ENCODE measurements at regions not wholly inside any gene's neighbourhood (a gene's known extent, or its start where the extent isn't known, plus 50 kb on each side); places are given as distances from the start of the nearest gene placed in this dataset.

DNA sequence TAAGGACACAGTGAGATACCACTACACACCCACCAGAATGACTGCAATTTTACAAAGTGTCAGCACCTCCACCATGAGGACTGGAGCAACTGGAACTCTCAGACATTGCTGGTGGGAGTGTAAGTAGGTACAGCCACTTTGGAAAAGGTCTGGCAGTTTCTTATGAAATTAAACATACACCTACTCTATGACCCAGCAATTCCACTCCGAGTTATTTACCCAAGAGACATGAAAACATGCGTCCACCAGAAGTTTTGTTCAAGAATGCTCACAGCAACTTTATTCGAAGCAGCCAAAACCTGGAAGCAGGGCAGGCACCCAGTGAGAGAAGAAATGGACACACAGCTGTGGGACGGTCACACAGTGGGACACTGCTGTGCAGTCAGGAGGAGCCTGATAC, 384.0 kb downstream of the SOX9 start:
- Mint-ChIP-seq H3K4me3 (no peak overlapping the region), H3K27ac (no peak overlapping the region), H3K4me1 (ENCODE audit: low read depth) (no peaks in the 10 kb centered on the region), H3K36me3 (ENCODE audit: low read depth) (no peaks in the 10 kb centered on the region), H3K9me3 (no peaks in the 10 kb centered on the region), H3K27me3 (ENCODE audit: low read depth) (peaks cover 13% of the 10 kb centered on the region)
- intact Hi-C loops (cut with micrococcal nuclease), result no loop called here
- DNase-seq, result no peak
- CTCF ChIA-PET, result interaction anchor here (0.6 to 0.7 kb wide), 2 partner anchors 130 to 529 kb away, joined by 3 read pairs; no protein-coding TSS in a partner anchor

DNA sequence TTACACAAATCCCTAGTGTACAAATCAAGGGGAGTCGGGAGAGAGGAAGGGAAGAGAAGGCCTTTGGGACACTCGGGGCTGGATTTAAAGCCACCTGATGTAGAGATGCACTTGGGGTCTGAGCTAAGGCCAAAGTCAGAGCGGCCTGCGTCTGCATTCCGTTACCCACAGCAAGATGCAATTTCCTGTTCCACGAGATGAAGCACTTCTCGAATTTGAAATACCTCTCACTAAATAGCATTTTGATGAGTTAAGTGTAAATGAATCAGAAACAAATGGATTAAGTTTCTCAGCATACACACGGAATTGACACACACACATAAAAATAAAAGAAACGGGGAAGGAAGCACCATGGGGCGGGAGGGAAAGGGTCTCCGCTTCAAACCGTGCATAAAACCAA, 386.0 kb downstream of the SOX9 start:
- Mint-ChIP-seq H3K4me1 (ENCODE audit: low read depth) (no peaks in the 10 kb centered on the region), H3K36me3 (ENCODE audit: low read depth) (no peaks in the 10 kb centered on the region), H3K9me3 (no peaks in the 10 kb centered on the region), H3K27ac (no peak overlapping the region), H3K27me3 (ENCODE audit: low read depth) (peaks cover 13% of the 10 kb centered on the region), H3K4me3 (no peak overlapping the region)
- intact Hi-C loops (cut with micrococcal nuclease), result no loop called here
- DNase-seq, result no peak
- CTCF ChIA-PET, result no interaction called here

DNA sequence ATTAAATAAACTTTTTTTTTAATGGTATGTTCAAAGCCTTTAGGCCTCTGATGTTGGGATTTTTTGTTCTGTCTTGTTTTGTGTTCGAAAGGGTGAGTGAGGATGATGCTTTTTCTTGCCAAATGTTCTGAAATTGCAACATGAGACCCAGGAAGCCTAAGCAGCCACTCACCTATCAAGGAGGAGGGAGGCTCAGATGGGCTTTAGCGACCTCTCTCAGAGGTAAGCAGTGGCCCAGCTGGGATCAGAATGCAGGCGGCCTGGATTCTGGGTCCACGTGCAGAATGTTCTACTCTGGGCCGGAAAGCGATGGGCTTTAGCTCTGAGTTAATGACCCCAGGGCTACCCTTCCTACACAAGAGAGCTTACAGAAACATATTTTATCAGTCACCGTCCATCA, 386.6 kb downstream of the SOX9 start:
- CTCF ChIA-PET, result no interaction called here
- H3K36me3 Mint-ChIP-seq (ENCODE audit: low read depth), result no peaks in the 10 kb centered on the region
- peaks cover 13% of the 10 kb centered on the region for H3K27me3 Mint-ChIP-seq (ENCODE audit: low read depth)
- H3K9me3 Mint-ChIP-seq, result no peaks in the 10 kb centered on the region
- H3K4me1 Mint-ChIP-seq (ENCODE audit: low read depth), result no peaks in the 10 kb centered on the region
- H3K4me3 Mint-ChIP-seq, result no peak overlapping the region
- no peak for DNase-seq
- no peak overlapping the region for H3K27ac Mint-ChIP-seq
- intact Hi-C loops (cut with micrococcal nuclease), result no loop called here

DNA sequence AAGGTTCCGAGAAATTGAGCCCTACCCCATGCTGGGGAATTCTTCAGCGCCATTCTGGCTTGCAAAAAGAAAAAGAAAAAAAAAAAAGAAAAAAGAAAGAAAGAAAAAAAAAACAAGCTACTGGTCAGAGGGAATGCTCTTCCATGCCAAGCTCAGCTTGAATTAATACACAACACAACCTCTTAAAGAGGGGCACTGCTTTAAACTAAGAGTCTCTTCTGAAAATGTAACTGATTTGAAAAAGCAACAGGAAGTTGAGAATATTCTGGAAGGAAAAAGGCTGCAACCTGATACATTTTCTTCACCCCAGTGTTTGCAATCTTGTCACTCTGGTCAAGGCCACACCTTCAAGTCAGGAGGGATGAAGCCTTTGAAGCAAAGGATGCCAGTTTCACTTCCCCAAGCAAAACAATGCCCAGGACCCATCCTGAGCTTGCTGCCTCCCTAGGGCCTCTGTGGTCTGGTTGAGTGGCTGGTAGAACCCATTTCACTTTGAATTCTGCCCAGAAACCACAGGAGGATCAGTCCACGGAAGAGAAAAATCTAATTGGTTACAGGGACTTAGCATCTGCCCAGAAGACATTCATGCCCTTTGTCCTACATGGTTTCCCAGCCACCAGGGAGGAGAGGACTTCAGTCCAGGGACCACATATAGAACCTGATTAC, 389.7 kb downstream of the SOX9 start:
- Mint-ChIP-seq H3K27ac (no peak overlapping the region), H3K4me3 (no peak overlapping the region), H3K36me3 (ENCODE audit: low read depth) (no peaks in the 10 kb centered on the region), H3K27me3 (ENCODE audit: low read depth) (peaks cover 11% of the 10 kb centered on the region), H3K9me3 (no peaks in the 10 kb centered on the region), H3K4me1 (ENCODE audit: low read depth) (no peaks in the 10 kb centered on the region)
- no peak for DNase-seq
- intact Hi-C loops (cut with micrococcal nuclease), result no loop called here
- CTCF ChIA-PET, result no interaction called here

DNA sequence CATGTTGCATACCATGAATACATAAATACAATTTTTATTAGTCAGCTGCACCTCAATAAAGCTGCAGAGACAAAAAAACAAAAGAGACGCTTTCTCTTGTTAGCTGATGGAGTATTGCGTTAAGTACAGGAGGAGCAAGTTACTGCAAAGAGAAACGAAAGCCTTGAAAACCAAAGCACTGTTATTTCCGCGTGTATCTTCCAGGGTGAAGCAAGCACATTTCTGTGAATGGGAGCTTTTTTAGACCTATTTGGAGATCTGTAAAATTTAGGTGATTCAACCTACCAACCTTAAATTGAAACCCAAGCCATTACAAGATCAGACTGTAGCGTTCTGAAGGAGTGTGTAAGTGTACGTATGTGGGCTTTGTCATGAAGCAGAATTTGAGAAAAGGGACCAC, 390.4 kb downstream of the SOX9 start:
- no peaks in the 10 kb centered on the region for H3K4me1 Mint-ChIP-seq (ENCODE audit: low read depth)
- DNase-seq, result no peak
- peaks cover 8% of the 10 kb centered on the region for H3K27me3 Mint-ChIP-seq (ENCODE audit: low read depth)
- CTCF ChIA-PET, result no interaction called here
- no peaks in the 10 kb centered on the region for H3K9me3 Mint-ChIP-seq
- intact Hi-C loops (cut with micrococcal nuclease), result no loop called here
- H3K27ac Mint-ChIP-seq, result no peak overlapping the region
- H3K36me3 Mint-ChIP-seq (ENCODE audit: low read depth), result no peaks in the 10 kb centered on the region
- H3K4me3 Mint-ChIP-seq, result no peak overlapping the region

DNA sequence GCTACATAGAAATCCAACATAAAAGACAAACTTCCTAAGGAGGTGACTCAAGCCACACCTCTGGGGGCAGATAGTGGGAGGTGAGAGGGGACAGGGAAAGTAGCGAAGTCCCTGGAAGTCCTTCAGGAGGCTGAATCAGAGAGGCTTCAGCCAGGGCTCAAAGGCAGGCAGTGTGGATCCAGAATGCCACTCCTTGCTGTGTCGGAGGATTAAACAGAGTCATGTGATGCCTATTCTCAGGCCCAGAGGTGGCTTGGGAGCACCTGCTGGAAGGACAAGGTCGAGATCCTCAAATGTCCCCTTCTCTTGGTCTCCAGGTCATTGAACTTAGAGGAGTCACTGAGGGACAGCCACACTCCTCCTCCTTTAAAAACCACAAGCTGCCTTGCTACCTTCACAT, 391.1 kb downstream of the SOX9 start:
- H3K27me3 Mint-ChIP-seq (ENCODE audit: low read depth), result peaks cover 6% of the 10 kb centered on the region
- no peaks in the 10 kb centered on the region for H3K36me3 Mint-ChIP-seq (ENCODE audit: low read depth)
- no peaks in the 10 kb centered on the region for H3K4me1 Mint-ChIP-seq (ENCODE audit: low read depth)
- H3K27ac Mint-ChIP-seq, result no peak overlapping the region
- H3K9me3 Mint-ChIP-seq, result no peaks in the 10 kb centered on the region
- CTCF ChIA-PET, result no interaction called here
- H3K4me3 Mint-ChIP-seq, result no peak overlapping the region
- intact Hi-C loops (cut with micrococcal nuclease), result no loop called here
- DNase-seq, result no peak

DNA sequence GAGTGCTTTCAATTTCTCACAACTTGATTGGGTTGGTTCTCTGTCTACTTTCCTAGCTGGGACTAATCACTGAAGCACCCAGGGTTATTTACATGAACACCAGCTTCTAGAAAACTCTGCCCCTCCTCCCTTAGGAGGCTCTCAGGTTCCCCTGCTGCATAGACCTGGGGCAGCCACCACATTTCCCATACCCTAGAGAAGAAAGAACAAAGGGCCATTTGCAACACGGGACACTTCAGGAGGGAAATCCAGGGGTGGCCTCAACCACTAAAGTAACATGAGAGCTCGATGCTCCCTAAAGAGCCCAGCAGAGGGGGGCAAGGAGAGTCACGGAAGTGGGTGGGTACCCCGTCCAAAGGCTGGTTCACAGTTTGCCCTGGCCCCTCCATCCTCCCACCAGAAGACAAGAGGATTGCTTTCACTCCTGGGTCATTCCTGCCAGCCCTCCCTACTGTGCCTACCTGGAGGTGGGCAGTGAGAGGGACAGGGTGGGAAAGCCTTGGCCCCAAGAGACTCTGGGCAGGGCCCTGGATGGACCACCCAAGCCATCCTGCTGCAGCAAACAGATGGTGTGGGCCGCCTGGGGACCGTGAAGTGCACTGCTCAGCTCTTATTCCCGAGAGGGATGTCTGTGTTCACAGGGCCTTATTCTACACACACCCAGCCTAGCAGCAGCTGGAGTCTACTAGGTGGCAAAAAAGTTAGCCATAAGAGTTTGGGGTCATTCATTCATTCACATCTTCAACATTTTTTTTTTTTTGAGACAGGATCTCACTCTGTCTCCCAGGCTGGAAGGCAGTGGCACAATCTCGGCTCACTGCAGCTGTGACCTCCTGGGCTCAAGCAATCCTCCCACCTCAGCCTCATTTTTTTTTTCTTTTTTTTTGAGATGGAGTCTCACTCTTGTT, 392.1 kb downstream of the SOX9 start:
- intact Hi-C loops (cut with micrococcal nuclease), result no loop called here
- no peak for DNase-seq
- Mint-ChIP-seq H3K36me3 (ENCODE audit: low read depth) (no peaks in the 10 kb centered on the region), H3K27me3 (ENCODE audit: low read depth) (peaks cover 6% of the 10 kb centered on the region), H3K4me3 (no peak overlapping the region), H3K4me1 (ENCODE audit: low read depth) (no peaks in the 10 kb centered on the region), H3K9me3 (no peaks in the 10 kb centered on the region), H3K27ac (no peak overlapping the region)
- CTCF ChIA-PET, result interaction anchor here (1.7 kb wide), 1 partner anchor 44 kb away, joined by 4 read pairs; no protein-coding TSS in a partner anchor

DNA sequence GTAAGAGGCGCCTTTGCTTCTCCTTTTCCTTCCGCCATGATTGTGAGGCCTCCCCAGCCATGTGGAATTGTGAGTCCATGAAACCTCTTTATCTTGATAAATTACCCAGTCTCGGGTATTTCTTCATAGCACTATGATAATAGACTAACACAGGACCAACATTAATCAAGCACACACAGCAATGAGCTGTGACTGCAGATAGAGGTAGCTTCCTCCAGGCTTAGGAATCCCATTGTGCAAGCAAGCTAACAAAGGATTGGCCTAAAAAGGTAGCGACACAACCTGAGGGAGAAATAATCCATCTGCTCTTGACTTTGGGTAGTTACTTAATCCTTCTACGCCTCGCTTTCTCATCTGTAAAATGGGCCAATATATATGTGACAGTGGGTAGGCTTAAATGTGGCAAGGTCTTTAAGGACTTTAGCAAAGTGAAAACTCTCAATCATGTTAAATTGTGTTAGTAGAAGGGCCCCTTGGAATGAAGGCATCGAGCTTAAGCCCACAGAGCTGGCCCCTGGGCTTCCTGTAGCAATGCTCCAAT, 393.6 kb downstream of the SOX9 start:
- H3K27me3 Mint-ChIP-seq (ENCODE audit: low read depth), result peaks cover 9% of the 10 kb centered on the region
- intact Hi-C loops (cut with micrococcal nuclease), result no loop called here
- no peaks in the 10 kb centered on the region for H3K36me3 Mint-ChIP-seq (ENCODE audit: low read depth)
- no peak overlapping the region for H3K27ac Mint-ChIP-seq
- no peaks in the 10 kb centered on the region for H3K9me3 Mint-ChIP-seq
- CTCF ChIA-PET, result interaction anchor here (1.7 kb wide), 1 partner anchor 42 kb away, joined by 4 read pairs; no protein-coding TSS in a partner anchor
- H3K4me1 Mint-ChIP-seq (ENCODE audit: low read depth), result no peaks in the 10 kb centered on the region
- no peak for DNase-seq
- H3K4me3 Mint-ChIP-seq, result no peak overlapping the region

DNA sequence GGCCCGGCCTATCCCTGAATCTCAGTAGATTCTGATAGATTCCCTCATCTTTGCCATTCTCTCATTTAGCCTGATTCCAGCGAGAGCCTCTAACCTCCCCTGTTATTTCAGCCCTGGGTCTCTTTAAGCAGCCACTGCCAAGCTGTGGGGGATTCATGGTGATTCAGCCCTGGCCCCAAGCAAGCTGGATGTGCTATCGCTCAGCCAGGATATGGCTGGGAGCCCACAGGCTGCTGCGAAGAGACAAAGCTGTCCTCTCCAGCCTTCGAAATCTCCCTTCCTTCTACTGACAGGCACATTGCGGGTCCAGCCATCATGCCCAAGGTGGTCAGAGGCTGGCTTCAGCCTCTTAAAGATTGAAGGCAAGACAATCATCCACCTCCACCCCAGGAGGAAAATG, 394.1 kb downstream of the SOX9 start:
- H3K27ac Mint-ChIP-seq, result no peak overlapping the region
- intact Hi-C loops (cut with micrococcal nuclease), result no loop called here
- no peak overlapping the region for H3K4me3 Mint-ChIP-seq
- H3K36me3 Mint-ChIP-seq (ENCODE audit: low read depth), result no peaks in the 10 kb centered on the region
- no peak for DNase-seq
- H3K27me3 Mint-ChIP-seq (ENCODE audit: low read depth), result peaks cover 11% of the 10 kb centered on the region
- H3K9me3 Mint-ChIP-seq, result no peaks in the 10 kb centered on the region
- H3K4me1 Mint-ChIP-seq (ENCODE audit: low read depth), result no peaks in the 10 kb centered on the region
- CTCF ChIA-PET, result no interaction called here

DNA sequence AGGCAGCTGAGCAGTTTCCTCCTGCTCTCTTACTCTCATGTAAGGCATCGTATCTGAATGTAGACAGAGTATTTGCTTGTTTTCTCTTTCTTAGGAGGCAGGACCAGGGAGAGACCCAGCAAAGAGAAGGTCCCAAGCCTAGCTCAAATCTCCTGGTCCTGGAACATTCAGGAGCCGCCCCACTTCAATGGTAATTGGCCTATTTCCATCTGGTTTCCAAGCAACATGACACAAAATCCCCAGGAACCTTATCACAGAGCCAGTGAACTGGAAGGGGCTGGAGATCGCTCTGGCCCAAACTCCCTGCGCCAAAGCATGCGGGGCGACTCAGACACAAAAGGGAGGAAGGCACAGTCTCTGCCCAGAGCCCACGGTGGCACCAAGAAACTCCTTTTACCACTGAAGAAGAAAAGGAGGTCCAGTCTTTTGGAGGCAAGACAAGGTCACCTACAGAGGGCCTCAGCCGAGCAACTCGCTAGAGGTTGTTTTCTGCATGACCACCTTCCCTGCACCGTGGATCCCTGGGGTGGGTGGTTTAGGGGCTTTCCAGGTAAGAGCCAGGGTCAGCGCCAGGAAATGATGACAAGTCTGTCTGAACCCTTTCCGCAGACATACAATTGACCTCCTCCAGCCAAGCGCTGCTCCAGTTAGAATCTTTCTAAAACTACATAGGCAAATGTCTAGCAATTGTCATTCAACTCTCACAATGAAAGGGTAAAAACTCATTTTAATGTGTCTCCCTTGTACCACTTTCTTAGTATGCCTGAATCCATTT, 394.7 kb downstream of the SOX9 start:
- no peaks in the 10 kb centered on the region for H3K9me3 Mint-ChIP-seq
- no peak for DNase-seq
- H3K27ac Mint-ChIP-seq, result no peak overlapping the region
- intact Hi-C loops (cut with micrococcal nuclease), result no loop called here
- no peaks in the 10 kb centered on the region for H3K4me1 Mint-ChIP-seq (ENCODE audit: low read depth)
- peaks cover 11% of the 10 kb centered on the region for H3K27me3 Mint-ChIP-seq (ENCODE audit: low read depth)
- no peaks in the 10 kb centered on the region for H3K36me3 Mint-ChIP-seq (ENCODE audit: low read depth)
- no peak overlapping the region for H3K4me3 Mint-ChIP-seq
- CTCF ChIA-PET, result no interaction called here

DNA sequence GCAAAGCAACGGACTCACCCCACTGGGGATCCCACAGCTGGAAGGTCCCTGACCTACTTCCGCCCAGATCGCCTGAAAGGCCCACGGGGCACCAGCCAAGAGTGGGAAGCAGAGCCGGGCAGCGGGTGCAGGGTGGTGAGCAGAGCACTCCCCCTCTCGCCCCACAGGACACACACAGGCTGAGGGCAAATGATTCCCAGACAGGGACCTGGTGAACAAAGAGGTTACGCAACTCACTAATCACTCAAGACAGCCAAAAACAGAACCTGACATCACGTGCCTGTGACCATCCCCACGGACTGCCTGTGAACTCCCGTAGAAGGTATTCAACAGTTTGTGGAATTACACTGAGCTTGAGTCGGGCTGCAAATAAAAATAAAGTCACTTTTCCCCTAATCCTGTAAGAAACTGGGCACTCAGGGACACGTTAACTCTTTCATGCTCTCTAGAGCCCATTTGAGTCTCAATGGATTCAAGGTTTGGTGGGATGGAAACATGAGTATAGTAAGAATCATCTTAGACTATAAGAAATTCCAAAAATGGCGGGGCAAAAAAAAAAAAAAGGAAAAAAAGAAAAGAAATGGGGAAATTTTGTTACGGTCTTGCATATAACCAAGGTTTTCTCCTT, 396.1 kb downstream of the SOX9 start:
- CTCF ChIA-PET, result no interaction called here
- intact Hi-C loops (cut with micrococcal nuclease), result no loop called here
- DNase-seq, result no peak
- H3K27ac Mint-ChIP-seq, result no peak overlapping the region
- no peaks in the 10 kb centered on the region for H3K9me3 Mint-ChIP-seq
- no peaks in the 10 kb centered on the region for H3K4me1 Mint-ChIP-seq (ENCODE audit: low read depth)
- no peaks in the 10 kb centered on the region for H3K36me3 Mint-ChIP-seq (ENCODE audit: low read depth)
- H3K4me3 Mint-ChIP-seq, result no peak overlapping the region
- H3K27me3 Mint-ChIP-seq (ENCODE audit: low read depth), result peaks cover 11% of the 10 kb centered on the region

Data from activated naive CD4-positive, alpha-beta T cell treated with anti-CD3 and anti-CD28 coated beads for 36 hours (primary cell).